Esophagus squamous epithelium (tissue), 5 donors: ENCODE measurements at regions not wholly inside any gene's neighbourhood (a gene's known extent, or its start where the extent isn't known, plus 50 kb on each side); places are given as distances from the start of the nearest gene placed in this dataset.

Experiments used
- DNase-seq: peaks from one replicate; lab custom pipeline; 2025; lab: John Stamatoyannopoulos, UW
- H3K27ac ChIP-seq, 4 donors: fragments of 200-600 bp; sonication (generic); one replicate each; pipeline ENCODE4 v1.5.1; 2016 to 2019; ENCODE audit warnings: mild to moderate bottlenecking in 1 of 4
- H3K27me3 ChIP-seq, 4 donors: fragments of 200-600 bp; sonication (generic); 1 replicate in 3 of 4; 2 replicates in 1 of 4; pipeline versions ENCODE4 v1.5.1 to v1.6.0; 2017 to 2021; ENCODE audit warnings: antibody characterized with exemption in 1 of 4
- H3K36me3 ChIP-seq, 3 donors: fragments of 200-600 bp; sonication (generic); one replicate each; pipeline ENCODE4 v1.5.1; 2016 to 2019
- H3K4me1 ChIP-seq, 3 donors: fragments of 200-600 bp; sonication (generic); one replicate each; pipeline ENCODE4 v1.5.1; 2017 to 2019
- H3K4me3 ChIP-seq, 4 donors: fragments of 200-600 bp; sonication (generic); 1 replicate in 3 of 4; 2 replicates in 1 of 4; pipeline ENCODE4 v1.5.1; 2016 to 2019; ENCODE audit warnings: mild to moderate bottlenecking in 2 of 4, moderate library complexity in 1 of 4
- H3K9me3 ChIP-seq, 3 donors: fragments of 200-600 bp; sonication (generic); one replicate each; pipeline ENCODE4 v1.5.1; 2016 to 2019
- CTCF ChIP-seq, 6 experiments: fragments of 450-650 bp in 4 of 6; fragments of 200-600 bp in 2 of 6; sonication (generic) in 2 of 6; IDR thresholded peaks; one replicate each; pipeline ENCODE4 v1.5.1; 2016 to 2019; ENCODE audit warnings: antibody characterized with exemption in 6 of 6, mild to moderate bottlenecking in 4 of 6, moderate library complexity in 4 of 6
- POLR2A ChIP-seq, 4 donors: fragments of 450-650 bp; IDR thresholded peaks; one replicate each; pipeline ENCODE4 v1.6.1; 2017; ENCODE audit warnings: antibody characterized with exemption in 4 of 4, mild to moderate bottlenecking in 4 of 4, moderate library complexity in 3 of 4
- WGBS, 2 donors: methylation state at CpG; one replicate each; pipeline ENCODE4 v1.1.5; 2018; 5-methylcytosine and 5-hydroxymethylcytosine counted together
- intact Hi-C: fragments of 100-400 bp; cut with DNase I; formaldehyde crosslinking; loops from one replicate; pipeline ENCODE4 v1.15.0; 2022
- donor health status: DM: yes; HTN: yes; CAD: no.

GRCh38 chrX:87808576-87809243 lies 291.1 kb downstream of the KLHL4 start:
- no peak for DNase-seq
- no peak for TF ChIP-seq POLR2A (IDR thresholded peaks at IDR 0.05)
- no peak for TF ChIP-seq CTCF (IDR thresholded peaks at IDR 0.05)

DNA sequence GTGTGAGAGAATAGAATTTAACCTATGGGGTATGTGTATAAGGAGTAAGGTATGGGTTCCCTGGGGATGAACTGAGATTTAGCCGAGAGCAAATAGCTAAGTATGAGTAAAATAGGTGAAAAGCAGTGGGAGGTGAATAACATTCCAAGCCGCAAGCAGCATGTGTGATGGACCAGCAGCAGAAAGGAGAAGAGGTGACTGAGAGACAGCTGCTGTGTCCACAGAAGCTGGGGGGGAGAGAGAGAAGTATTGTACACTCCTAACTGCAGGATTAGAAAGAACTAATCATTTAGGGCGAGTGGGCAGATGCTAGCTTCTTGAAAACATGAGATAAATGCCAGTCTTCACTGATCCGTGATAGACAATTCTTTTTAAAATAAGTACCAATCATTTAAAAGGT lies 296.0 kb downstream of the KLHL4 start:
- no peak overlapping the region for H3K4me3 ChIP-seq
- DNase-seq: no peak
- intact Hi-C loops: no loop called here
- no peaks in the 10 kb centered on the region for H3K9me3 ChIP-seq
- WGBS, 2 donors: 50 to 70% methylated on average over 3 to 4 of the region's 4 CpGs
- TF ChIP-seq POLR2A (IDR thresholded peaks at IDR 0.05): no peak
- TF ChIP-seq CTCF (IDR thresholded peaks at IDR 0.05): no peak
- no peaks in the 10 kb centered on the region for H3K36me3 ChIP-seq
- H3K27me3 ChIP-seq: peaks cover 0 to 3% (median 0%) of the 10 kb centered on the region in 4 donors
- no peaks in the 10 kb centered on the region for H3K4me1 ChIP-seq
- H3K27ac ChIP-seq: no peak overlapping the region

More at GRCh38 chrX:87808576-87809243, 291.1 kb downstream of the KLHL4 start:
- Histone ChIP-seq H3K4me3 (no peak overlapping the region), H3K27me3 (no peaks in the 10 kb centered on the region), H3K27ac (no peak overlapping the region), H3K36me3 (no peaks in the 10 kb centered on the region), H3K4me1 (no peaks in the 10 kb centered on the region), H3K9me3 (no peaks in the 10 kb centered on the region)
- WGBS, 2 donors: 100% methylated on average over 1 of the region's 35 CpGs; no CpG with 5 or more reads in 1 of the 2 donors
- intact Hi-C loops: no loop called here

- H3K9me3 ChIP-seq: no peaks in the 10 kb centered on the region
- no peaks in the 10 kb centered on the region for H3K36me3 ChIP-seq
- H3K27me3 ChIP-seq: no peaks in the 10 kb centered on the region
- H3K4me1 ChIP-seq: no peaks in the 10 kb centered on the region
- H3K27ac ChIP-seq: no peak overlapping the region
- DNase-seq: no peak
- TF ChIP-seq POLR2A (IDR thresholded peaks at IDR 0.05) (no peak), CTCF (IDR thresholded peaks at IDR 0.05) (no peak)
- intact Hi-C loops: no loop called here
- WGBS, 2 donors: 53 to 75% methylated on average over 1 of the region's 1 CpG
- no peak overlapping the region for H3K4me3 ChIP-seq
Measured at GRCh38 chrX:87846956-87847355, 329.4 kb downstream of the KLHL4 start.

- TF ChIP-seq POLR2A (IDR thresholded peaks at IDR 0.05) (no peak), CTCF (IDR thresholded peaks at IDR 0.05) (no peak)
- Histone ChIP-seq H3K27me3 (no peaks in the 10 kb centered on the region), H3K4me3 (no peak overlapping the region), H3K36me3 (no peaks in the 10 kb centered on the region), H3K27ac (no peak overlapping the region), H3K4me1 (no peaks in the 10 kb centered on the region), H3K9me3 (no peaks in the 10 kb centered on the region)
- no peak for DNase-seq
- intact Hi-C loops: no loop called here
- 6 to 23% methylated on average over 2 of the region's 2 CpGs for WGBS, 2 donors
Measured at GRCh38 chrX:87873347-87873941, 355.8 kb downstream of the KLHL4 start.

- TF ChIP-seq POLR2A (IDR thresholded peaks at IDR 0.05) (no peak), CTCF (IDR thresholded peaks at IDR 0.05) (no peak)
- intact Hi-C loops: no loop called here
Measured at GRCh38 chrX:87874043-87874442, 356.4 kb downstream of the KLHL4 start.

More at GRCh38 chrX:87874043-87874442, 356.4 kb downstream of the KLHL4 start:
- Histone ChIP-seq H3K27ac (no peak overlapping the region), H3K4me1 (no peaks in the 10 kb centered on the region), H3K27me3 (no peaks in the 10 kb centered on the region), H3K36me3 (no peaks in the 10 kb centered on the region), H3K9me3 (no peaks in the 10 kb centered on the region), H3K4me3 (no peak overlapping the region)
- DNase-seq: no peak
- 18 to 54% methylated on average over 7 to 8 of the region's 8 CpGs for WGBS, 2 donors
